ENCODE measurements at regions not wholly inside any gene's neighbourhood (a gene's known extent, or its start where the extent isn't known, plus 50 kb on each side); places are given as distances from the start of the nearest gene placed in this dataset.
"Not testable (repeated sequence)": the region's sequence is repeated elsewhere in the genome, so short reads cannot be mapped to it uniquely, and the experiment has no call there.

DNA sequence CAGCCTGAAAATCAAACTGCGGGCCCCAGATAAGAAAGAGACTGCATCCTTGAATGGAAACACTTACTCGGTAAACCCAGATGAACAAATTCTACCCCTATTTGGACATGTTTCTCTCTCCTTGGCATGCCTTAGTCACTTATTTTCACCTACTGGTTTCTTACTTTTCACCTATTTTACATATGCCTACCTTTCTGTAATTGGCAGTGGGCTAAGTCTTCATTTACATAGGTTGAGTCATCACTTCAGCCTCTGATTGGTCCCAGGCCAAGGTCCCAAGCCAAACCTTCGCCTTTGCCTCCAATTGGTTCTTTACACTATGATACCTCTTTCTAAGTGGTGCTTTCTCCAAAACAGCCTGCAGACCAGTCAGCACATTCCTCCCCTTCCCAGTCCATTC, 111.3 kb downstream of the DYRK2 start:
- no peak for DNase-seq (ENCODE audit: low read depth in 2 of 2)

DNA sequence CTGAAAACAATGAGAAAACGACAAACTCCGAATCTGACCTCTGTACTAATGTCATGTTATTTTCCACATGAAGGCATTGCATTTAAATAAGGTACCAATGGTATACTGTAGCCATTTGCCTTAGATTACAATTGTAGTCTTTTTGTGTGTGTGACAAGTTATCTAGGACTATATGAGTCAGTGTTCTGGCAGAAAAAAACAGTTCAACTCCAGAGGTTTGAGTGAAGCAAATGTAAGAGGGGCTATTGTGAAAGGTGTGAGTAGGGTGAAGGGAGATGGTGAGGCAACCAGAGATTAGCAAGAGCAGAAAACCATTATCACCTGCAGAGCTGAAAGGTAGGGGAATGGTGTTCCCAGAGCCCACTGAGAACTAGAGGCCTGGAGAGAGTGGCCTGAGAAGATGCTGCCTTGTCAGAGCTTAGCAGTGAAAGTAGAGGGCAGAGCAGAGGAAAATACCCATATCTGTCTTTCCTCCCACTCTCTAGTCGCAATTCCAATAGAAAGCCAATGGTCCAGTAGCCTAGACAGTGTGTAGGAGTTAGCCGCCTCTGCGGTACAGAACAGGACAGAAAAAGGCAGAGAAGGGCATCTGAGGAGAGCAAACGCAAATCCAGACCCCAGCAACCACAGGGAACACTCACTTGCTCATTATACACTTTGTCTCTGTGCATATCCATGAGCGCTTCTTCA, 112.2 kb downstream of the DYRK2 start:
- no peak for DNase-seq (ENCODE audit: low read depth in 2 of 2)

DNA sequence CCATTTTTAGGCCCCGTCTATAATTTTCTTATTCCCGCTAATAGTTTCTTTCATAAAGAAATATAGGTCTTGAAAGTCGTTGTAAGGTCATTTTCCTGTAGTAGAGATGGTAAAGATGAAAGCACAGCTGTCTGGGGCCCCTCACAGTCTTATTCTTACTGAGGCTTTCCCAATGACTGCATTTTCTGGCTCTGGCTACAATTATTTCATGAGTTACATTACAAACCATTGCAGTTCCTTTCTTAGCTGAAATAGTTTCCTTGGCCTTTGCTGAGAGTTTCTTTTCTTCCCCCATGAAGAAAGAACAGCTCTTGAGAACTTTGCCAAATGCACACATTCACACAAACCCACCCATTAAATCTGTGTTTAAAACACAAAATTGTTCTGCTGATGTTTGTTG, 113.0 kb downstream of the DYRK2 start:
- DNase-seq (ENCODE audit: low read depth in 2 of 2) = no peak

DNA sequence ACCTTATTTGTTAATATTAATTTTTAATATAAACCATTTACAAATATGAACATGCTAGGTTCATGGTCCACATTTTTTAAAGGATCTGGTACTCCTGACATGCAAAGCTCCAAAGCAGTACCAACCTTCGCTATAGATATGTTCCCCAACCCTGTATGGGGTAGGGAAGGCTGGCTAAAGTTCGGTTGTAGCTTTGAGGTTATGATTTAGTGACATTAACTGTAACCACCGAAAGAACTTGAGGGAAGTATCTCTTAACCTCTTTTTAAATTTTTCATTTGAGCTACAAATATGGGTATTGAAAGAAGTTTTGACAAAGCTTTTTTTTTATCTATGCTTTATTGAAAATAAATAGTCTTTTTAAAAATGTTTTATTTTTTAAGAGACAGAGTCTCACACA, 115.5 kb downstream of the DYRK2 start:
- DNase-seq (ENCODE audit: low read depth in 2 of 2) = no peak

DNA sequence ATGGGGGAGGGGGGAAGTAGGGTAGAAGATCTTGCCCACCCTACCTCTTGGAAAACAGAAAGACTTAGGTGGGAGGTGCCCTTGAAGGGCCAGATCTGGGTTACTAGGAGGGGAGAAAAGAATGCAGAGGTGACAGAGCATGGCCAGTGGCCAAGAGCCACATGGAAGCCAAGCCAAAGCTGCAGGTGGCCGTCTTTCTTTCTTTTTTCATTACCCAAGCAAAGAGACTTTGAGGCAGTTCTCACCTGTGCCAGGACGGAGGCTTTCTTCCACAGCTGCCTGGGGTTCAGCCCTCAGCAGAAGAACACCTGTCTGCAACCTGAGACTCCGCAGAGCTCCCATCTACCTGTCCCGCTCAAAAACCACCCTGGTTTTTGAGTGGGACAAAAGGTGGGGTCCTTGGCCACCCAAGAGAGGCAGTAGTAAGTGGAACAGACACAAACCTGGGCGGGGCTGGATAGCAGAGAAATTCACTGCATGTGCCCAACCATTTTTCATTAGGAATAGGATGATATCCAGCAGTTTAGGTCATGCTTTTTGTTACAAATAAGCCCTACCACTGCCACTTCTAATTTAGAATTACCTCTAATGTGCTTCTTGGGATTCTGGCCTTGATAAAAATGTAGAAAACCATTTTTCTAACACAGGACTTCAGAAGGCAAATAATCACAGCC, 116.5 kb downstream of the DYRK2 start:
- DNase-seq (ENCODE audit: low read depth in 2 of 2) = no peak

DNA sequence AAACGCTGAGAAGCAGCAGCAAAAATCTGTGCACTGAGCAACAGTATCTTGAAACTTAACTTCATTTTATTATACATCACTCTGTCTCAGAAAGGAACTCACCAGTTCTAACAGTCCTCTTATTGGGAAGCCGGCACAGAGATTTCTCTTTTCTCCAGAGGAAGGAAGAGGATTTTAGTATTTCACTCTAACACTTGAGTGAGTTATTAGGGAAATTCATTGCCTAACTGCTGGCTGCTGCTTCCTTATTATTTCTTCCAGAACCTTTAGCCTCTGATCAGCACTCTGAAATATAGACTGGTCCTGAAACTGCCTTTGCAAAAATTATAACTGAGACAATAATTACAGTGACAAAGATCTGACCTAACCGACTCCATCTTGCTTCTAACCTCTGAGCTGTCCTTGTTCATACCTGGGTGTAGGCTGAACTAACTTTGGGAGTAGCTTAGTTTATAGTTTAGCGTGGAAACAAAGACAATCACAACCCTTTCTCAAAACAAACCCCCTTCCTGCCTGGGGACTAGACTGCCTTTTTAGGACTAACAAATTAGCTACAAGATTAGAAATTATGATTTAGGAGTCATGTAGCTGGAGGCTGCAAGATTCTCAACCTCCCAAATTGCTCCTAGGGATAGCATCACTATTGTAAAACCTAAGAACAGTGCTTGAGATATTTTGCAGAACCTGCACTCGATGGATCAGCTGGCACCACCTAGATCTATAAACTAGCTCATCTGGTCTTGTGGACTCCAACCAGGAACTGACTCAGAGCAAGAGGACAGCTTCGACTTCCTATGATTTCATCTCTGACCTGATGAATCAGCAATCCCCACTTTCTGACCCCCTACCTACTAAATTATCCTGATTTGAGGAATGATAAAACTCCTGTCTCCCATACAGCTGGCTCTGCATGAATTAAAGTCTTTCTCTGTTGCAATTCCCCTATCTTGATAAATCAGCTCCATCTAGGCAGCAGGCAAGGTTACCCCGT, 117.5 kb downstream of the DYRK2 start:
- no peak for DNase-seq (ENCODE audit: low read depth in 2 of 2)

DNA sequence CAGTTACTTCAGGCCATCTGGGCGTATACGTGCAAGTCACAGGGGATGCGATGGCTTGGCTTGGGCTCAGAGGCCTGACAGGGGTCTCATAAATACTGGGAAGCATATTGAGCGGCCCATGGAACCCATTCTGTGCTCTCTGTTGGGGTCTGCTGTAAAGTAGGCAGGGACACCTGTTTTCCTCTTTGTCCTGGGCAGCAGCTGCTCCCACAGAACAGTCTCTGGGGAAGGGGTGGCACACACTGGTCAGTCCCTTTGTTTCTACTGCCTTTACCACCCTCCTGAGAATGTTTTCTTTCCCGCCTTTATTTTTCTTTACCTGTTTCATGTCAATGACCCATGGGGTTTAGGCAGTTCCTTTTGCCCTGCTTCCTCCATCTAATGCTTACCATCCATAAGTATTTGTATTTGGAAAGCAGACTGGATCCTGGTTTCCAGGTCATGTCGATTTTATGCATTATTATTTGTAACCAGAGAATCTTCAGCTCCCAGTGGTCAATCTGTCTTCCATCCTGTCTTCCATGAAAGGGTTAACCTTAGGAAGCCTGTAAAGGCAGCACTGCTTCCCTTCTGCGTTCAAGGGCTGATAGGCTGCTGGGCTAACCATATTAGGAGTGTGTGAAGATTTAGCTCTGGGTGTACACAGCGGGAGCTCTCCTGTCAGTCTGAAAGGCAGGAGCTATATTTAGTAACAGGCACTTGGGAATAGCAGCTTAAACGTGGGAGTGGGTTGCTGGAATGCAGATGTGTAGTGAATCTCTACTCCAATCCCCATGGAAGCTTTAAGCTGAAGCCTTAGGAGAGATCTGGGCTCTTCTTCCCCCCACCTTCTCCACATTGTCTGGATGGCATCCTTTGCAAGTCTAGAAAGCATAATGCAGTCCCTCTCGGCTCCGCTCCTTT, 124.0 kb downstream of the DYRK2 start:
- no peak for DNase-seq (ENCODE audit: low read depth in 2 of 2)

DNA sequence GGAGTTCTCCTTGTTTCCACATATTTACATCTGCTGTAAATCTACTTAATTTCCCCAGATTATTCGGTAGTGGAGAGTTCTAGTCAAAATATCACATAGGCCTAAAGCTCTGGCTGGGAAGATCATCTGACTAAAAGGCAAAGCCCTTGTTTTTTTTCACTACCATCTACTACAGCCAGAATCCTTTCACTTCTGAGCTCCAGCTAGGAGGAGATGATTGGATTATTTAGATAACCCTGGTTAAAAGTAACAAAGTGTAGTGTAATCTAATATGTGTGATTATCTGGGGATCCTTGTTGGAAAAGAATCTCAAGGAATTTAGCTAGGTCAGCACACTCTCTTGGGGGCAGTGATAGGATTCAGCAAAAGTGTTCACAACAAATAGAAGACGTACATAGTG, 125.4 kb downstream of the DYRK2 start:
- no peak for DNase-seq (ENCODE audit: low read depth in 2 of 2)

DNA sequence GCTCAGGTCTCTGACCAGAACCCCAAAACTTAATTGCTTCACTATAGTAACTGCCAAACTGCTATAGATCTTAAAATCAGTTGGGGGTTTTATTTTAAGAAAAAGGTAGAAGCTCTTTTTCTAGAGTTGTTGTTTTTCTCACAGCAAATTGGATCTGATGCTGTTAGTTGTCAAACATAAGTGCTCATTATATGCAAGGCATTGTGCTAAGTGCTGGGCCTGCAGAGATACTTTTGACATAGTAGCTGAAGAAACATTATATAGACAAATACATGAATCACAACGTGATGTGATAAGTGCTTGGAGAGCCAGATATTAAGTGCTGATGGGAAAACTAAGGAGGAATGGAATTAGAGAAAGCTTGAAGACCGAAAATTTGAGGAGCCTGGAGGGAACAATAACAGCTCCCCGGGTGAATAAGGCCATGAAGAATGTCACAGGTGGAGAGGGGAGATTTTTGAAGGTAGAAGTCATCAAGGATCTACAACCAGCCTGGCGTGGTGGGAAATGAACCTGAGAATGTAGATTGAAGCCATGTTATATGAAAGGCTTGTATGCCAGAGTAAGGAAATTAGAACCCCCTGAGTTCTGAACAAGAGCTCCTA, 126.5 kb downstream of the DYRK2 start:
- DNase-seq (ENCODE audit: low read depth in 2 of 2) = no peak

DNA sequence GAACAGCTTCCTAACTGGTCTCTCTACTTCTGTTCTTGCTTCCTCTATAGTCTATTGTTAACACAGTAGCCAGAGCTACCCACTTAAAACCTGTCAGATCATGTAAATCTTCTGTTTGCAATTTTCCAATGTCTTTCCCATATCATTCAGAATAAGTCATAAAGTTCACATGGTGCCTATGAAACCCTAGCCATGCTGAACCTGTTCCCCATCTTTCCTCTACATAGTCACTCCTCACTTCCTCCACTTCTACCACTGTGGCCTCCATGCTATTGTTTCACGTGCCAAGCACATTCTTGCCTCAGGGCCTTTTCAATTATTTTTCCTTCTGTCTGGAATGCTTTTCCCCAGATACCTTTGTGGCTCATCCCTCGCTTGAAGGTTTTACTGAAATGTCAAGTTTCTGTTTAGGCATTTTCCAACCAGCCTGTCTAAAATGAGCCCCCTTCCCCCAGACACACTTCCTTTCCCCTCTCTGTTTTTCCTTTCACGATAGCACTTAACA, 132.1 kb downstream of the DYRK2 start:
- no peak for DNase-seq (ENCODE audit: low read depth in 2 of 2)

DNA sequence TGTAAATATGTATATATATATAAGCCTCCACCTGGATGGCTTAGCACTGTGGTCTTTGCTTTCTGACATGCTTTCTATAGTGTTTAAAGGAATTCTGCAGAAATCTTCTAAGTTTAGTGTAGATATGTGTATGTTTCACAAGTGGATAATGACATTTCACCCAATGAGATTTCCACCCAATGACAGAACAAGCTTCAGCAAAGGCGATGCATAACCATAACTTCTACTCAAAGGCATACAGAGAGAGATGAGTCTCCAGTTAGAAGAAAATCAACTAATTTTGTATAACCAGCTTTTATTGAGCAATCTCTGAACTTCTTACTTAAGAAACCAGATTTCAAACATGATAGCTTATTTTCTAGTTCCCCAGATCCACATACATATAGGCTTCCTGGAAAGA, 134.0 kb downstream of the DYRK2 start:
- no peak for DNase-seq (ENCODE audit: low read depth in 2 of 2)

DNA sequence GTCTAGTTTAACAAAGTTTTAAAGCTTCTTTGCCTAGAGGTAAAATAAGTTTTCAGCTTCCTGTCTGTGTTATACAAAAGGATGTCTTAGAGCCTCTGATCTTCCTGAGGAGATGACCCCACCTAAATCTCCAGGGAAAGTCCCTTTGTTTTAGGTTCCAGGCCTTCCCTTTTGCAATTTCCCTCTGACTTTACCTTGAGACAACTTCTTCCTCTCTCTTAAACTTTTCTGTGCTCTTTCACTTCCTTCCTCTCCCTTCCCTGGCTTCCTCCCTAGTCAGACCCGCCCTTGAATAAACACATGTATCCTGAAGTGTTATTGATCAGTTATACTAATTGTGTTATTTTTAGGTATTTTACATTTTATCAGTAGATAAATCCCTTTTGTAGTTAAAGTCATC, 134.8 kb downstream of the DYRK2 start:
- no peak for DNase-seq (ENCODE audit: low read depth in 2 of 2)

DNA sequence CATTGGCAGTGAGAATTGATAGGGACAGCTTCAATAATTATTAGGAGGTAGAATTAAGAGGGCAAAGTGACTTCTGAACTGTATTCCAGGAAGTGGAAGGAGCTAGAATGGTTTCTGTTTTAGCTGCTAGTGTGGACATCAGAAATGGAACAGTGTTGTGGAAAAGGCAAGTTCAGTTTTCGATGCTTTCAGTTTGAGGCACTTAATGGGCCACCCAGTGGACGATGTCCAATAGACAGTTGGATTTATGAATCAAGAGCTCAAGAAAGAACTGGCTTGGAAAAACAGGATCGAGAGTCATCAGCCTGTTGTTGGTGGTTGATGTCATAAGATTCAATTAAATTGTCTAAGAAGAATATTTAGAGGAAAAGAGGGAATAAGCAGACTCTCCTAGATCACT, 136.3 kb downstream of the DYRK2 start:
- DNase-seq (ENCODE audit: low read depth in 2 of 2) = no peak

DNA sequence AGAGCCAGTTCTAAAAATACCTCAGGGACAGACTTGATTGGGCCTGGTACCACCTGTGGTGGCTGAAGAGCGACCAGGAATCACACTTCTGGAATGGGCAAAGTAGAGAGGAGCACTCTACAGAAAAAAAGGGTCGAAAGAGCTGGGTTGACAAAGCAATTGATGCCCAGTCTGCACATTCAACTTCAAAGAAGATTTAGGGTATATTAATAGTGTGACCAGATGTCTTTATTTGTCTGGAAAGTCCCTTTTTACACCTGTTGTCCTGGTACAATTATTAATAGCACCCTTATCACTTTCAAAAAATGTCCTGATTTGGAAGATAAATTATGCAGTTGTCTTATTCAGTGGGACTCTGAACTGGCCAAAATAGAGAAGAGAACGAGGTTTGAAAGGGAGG, 137.5 kb downstream of the DYRK2 start:
- DNase-seq (ENCODE audit: low read depth in 2 of 2) = no peak

DNA sequence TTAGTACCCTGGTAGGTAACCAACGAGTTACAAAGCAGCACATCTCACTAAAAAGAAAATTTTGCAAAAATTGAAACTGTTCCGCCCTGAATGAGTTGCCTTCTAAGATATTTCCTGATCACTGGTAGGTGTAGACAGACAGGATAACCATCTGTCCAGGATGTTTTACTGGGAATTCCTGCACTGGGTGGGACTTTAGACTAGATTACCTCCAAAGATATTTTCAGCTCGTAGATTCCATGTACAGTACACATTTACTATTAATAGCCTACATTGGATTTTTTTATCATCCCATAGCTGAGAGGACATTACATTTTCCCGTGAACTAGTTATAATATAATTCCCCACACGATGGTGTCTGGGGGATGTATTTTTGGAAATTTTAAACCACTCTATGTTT, 139.6 kb downstream of the DYRK2 start:
- DNase-seq (ENCODE audit: low read depth in 2 of 2) = no peak

DNA sequence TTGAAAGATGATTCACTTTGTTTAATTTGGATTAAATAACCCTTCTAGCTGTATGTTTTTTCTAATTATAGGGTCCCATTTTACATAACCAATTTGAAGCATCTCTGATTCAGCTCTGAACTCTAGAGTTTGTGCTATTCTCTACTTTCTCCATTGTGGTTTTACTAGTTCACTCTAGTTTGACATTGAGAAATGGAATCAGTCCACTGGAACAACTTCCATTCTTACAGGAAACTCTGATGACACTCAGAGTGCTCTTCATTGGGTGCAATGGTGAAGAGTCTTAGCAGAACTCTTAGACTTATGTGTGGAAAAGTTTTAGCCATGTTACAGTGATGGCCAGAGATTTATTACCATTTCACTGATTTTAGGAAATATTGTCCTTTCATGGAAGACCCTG, 140.7 kb downstream of the DYRK2 start:
- no peak for DNase-seq (ENCODE audit: low read depth in 2 of 2)

DNA sequence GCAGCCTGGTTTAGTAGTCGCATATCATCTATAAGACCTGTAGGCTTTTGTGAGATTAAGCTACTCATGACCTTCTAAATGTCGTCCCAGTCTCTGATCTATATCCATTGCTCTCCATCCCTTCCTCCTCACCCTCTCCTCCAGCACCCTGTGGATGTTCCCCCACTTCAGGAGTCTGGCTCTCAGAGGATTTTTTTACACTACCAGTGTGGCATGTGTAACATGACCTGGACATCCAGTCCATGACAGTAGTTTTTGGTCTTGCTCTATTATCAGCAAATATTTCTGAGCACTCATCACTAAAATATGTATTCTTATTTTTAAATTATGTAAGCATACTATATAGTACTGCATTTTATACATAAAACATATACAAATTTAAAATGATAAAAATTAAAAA, 142.1 kb downstream of the DYRK2 start:
- no peak for DNase-seq (ENCODE audit: low read depth in 2 of 2)

DNA sequence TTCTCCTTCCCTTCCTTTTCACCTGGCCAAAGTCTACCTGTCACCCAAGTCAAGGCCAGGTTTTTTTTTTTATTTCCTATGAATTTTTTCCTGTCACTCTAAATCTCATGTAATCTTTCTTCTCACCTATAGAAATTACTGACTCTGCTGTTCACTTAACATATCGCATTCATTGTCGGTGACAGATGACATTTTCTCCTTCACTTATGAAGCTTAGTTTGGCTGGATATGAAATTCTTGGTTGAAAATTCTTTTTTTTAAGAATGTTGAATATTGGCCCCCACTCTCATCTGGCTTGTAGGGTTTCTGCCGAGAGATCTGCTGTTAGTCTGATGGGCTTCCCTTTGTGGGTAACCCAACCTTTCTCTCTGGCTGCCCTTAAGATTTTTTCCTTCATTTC, 142.8 kb downstream of the DYRK2 start:
- not testable (repeated sequence) for DNase-seq (ENCODE audit: low read depth in 2 of 2)

DNA sequence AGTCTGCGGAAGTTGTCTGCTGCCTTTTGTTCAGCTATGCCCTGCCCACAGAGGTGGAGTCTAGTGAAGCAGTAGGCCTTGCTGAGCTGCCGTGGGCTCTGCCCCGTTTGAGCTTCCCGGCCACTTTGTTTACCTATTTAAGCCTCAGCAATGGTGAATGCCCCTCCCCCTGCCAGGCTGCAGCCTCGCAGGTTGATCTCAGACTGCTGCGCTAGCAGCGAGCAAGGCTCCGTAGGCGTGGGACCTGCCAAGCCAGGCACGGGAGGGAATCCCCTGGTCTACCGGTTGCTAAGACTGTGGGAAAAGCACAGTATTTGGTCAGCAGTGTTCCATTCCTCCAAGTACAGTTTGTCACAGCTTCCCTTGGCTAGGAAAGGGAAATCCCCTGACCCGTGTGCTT, 143.6 kb downstream of the DYRK2 start:
- DNase-seq (ENCODE audit: low read depth in 2 of 2) = no peak

DNA sequence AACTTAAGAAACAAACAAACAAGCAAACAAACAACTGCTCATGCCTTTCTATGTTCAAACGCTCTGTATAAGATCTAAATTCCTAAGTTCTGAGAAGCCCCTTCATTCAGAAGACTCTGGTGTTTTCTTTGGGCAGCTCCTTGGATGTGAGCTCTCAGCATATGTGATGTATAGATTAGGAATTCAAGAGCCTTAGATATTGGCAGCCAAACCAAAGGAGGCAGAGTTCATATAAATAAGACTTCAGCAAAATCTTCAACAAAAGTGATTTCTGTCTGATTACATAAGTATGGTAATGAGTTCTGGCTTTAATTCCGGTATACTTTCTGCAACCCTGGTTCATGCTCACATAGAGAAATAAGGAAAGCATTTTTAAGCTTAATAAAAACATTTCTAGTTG, 145.6 kb downstream of the DYRK2 start:
- DNase-seq (ENCODE audit: low read depth in 2 of 2) = no peak

DNA sequence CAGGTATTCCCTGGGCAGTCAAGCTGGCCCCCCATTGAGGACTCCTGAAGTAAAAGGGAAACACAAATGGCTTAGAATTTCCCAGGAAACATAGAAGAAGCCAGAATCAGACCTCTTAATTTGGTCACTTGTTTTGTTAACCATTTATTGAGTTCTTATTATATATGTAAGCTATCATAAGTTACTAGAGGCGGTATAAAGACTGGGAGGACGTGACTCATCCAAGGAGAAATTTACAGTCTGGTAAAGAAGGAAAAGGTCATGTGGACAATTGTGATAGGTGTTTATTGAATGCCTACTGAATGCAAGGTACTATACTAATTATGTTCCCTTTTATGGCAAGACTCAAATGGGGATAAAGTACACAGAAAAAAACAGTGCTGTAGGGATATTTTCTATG, 146.7 kb downstream of the DYRK2 start:
- DNase-seq (ENCODE audit: low read depth in 2 of 2) = no peak
